Gastroesophageal sphincter (tissue), 4 donors: ENCODE measurements at regions not wholly inside any gene's neighbourhood (a gene's known extent, or its start where the extent isn't known, plus 50 kb on each side); places are given as distances from the start of the nearest gene placed in this dataset.

Experiments used
- ATAC-seq: fragments of 150-250 bp; one replicate; pipeline ENCODE4 v1.9.1; 2016; ENCODE audit warnings: mild to moderate bottlenecking, moderate library complexity
- H3K27ac ChIP-seq, 4 donors: fragments of 200-600 bp; sonication (generic) in 3 of 4; 1 replicate in 3 of 4; 2 replicates in 1 of 4; pipeline ENCODE4 v1.5.1; 2016 to 2019
- H3K27me3 ChIP-seq: fragments of 200-600 bp; sonication (generic); one replicate; pipeline ENCODE4 v1.5.1; 2019
- H3K36me3 ChIP-seq, 2 donors: fragments of 200-600 bp; sonication (generic); one replicate each; pipeline ENCODE4 v1.5.1; 2019; ENCODE audit warnings: control low read depth in 1 of 2
- H3K4me1 ChIP-seq, 3 donors: fragments of 200-600 bp; sonication (generic); 1 replicate in 2 of 3; 2 replicates in 1 of 3; pipeline ENCODE4 v1.5.1; 2016 to 2019; ENCODE audit warnings: control low read depth in 2 of 3
- H3K4me3 ChIP-seq, 2 donors: fragments of 200-600 bp; sonication (generic); one replicate each; pipeline ENCODE4 v1.5.1; 2019; ENCODE audit warnings: mild to moderate bottlenecking in 1 of 2, moderate library complexity in 1 of 2
- H3K9me3 ChIP-seq, 3 donors: fragments of 200-600 bp; sonication (generic); one replicate each; pipeline ENCODE4 v1.5.1; 2017 to 2019; ENCODE audit warnings: control low read depth in 2 of 3
- CTCF ChIP-seq, 4 experiments: fragments of 200-600 bp in 2 of 4; fragments of 450-650 bp in 2 of 4; sonication (generic) in 1 of 4; IDR thresholded peaks; one replicate each; pipeline ENCODE4 v1.5.1; 2017 to 2019; ENCODE audit warnings: antibody characterized with exemption in 4 of 4, mild to moderate bottlenecking in 2 of 4, moderate library complexity in 2 of 4
- EP300 ChIP-seq: sonication (generic); formaldehyde crosslinking; IDR thresholded peaks from one replicate; pipeline ENCODE4 v1.6.1; 2017; ENCODE audit warnings: antibody characterized with exemption, mild to moderate bottlenecking
- POLR2A ChIP-seq, 2 donors: fragments of 450-650 bp; IDR thresholded peaks; one replicate each; pipeline ENCODE4 v1.6.1; 2017; ENCODE audit warnings: antibody characterized with exemption in 2 of 2, mild to moderate bottlenecking in 2 of 2, moderate library complexity in 1 of 2
- POLR2AphosphoS5 ChIP-seq: sonication (generic); formaldehyde crosslinking; IDR thresholded peaks from one replicate; pipeline ENCODE4 v1.6.1; 2017; ENCODE audit warnings: antibody characterized with exemption
- WGBS, 2 donors: methylation state at CpG; one replicate each; pipeline ENCODE4 v1.1.5; 2018; ENCODE audit warnings: low coverage in 1 of 2; 5-methylcytosine and 5-hydroxymethylcytosine counted together

GRCh38 chr4:123495530-123495929 lies 98.9 kb downstream of the SPRY1 start:
- TF ChIP-seq POLR2A (IDR thresholded peaks at IDR 0.05) = no peak
- no peak for TF ChIP-seq POLR2AphosphoS5
- no peak for TF ChIP-seq EP300
- TF ChIP-seq CTCF (IDR thresholded peaks at IDR 0.05) = no peak
- H3K27ac ChIP-seq = no peak overlapping the region
- no peaks in the 10 kb centered on the region for H3K36me3 ChIP-seq
- H3K27me3 ChIP-seq = no peaks in the 10 kb centered on the region
- 86 to 92% methylated on average over 2 of the region's 2 CpGs for WGBS, 2 donors
- ATAC-seq = no peak
- no peaks in the 10 kb centered on the region for H3K4me1 ChIP-seq
- H3K4me3 ChIP-seq = no peak overlapping the region
- H3K9me3 ChIP-seq = no peaks in the 10 kb centered on the region

GRCh38 chr4:123496421-123496820 lies 99.8 kb downstream of the SPRY1 start:
- Histone ChIP-seq H3K27me3 (no peaks in the 10 kb centered on the region), H3K9me3 (no peaks in the 10 kb centered on the region), H3K36me3 (no peaks in the 10 kb centered on the region), H3K4me1 (no peaks in the 10 kb centered on the region), H3K27ac (no peak overlapping the region), H3K4me3 (no peak overlapping the region)
- TF ChIP-seq POLR2AphosphoS5 (no peak), CTCF (IDR thresholded peaks at IDR 0.05) (no peak)
- 75% methylated on average over 2 of the region's 4 CpGs; no CpG with 5 or more reads in 1 of the 2 donors for WGBS, 2 donors
- no peak for ATAC-seq

GRCh38 chr4:123497340-123497739 lies 100.7 kb downstream of the SPRY1 start:
- Histone ChIP-seq H3K4me3 (no peak overlapping the region), H3K9me3 (no peaks in the 10 kb centered on the region), H3K27ac (no peak overlapping the region), H3K27me3 (no peaks in the 10 kb centered on the region), H3K4me1 (no peaks in the 10 kb centered on the region), H3K36me3 (no peaks in the 10 kb centered on the region)
- whole genome bisulfite sequencing, 2 donors = 64 to 93% methylated on average over 5 to 6 of the region's 6 CpGs
- no peak for ATAC-seq
- TF ChIP-seq EP300 (no peak), POLR2AphosphoS5 (no peak), POLR2A (IDR thresholded peaks at IDR 0.05) (no peak), CTCF (IDR thresholded peaks at IDR 0.05) (no peak)

DNA sequence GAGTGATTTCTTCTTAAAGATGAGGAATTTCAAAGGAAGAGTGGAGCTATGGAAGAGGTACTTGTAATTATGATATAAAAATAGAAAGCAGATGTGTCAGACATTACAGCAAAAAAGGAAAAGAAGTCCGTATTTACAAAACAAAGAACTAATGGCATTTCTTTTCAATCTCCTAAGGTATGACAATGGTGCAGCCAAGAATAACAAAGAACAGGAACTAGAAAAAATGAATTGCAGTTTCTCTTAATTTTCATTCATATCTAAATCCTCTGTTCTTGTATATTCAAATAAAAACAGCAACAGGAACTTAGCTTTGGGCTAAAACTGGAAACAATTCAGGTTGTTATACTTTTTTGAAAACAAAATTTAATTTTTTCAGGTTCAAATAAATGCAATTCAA lies 105.1 kb downstream of the SPRY1 start:
- 31 to 73% methylated on average over 1 of the region's 1 CpG for WGBS, 2 donors
- Histone ChIP-seq H3K27ac (no peak overlapping the region), H3K4me1 (peaks cover 0 to 12% (median 0%) of the 10 kb centered on the region in 3 donors), H3K9me3 (no peaks in the 10 kb centered on the region), H3K36me3 (no peaks in the 10 kb centered on the region), H3K27me3 (no peaks in the 10 kb centered on the region), H3K4me3 (no peak overlapping the region)
- no peak for TF ChIP-seq POLR2A (IDR thresholded peaks at IDR 0.05)
- TF ChIP-seq EP300 = no peak
- TF ChIP-seq POLR2AphosphoS5 = no peak
- TF ChIP-seq CTCF (IDR thresholded peaks at IDR 0.05) = no peak
- ATAC-seq = no peak

GRCh38 chr4:123503698-123504363 lies 107.2 kb downstream of the SPRY1 start:
- TF ChIP-seq CTCF (IDR thresholded peaks at IDR 0.05) (no peak), EP300 (no peak), POLR2A (IDR thresholded peaks at IDR 0.05) (no peak), POLR2AphosphoS5 (no peak)
- no peak overlapping the region for H3K4me3 ChIP-seq
- no peaks in the 10 kb centered on the region for H3K27me3 ChIP-seq
- no peaks in the 10 kb centered on the region for H3K36me3 ChIP-seq
- ATAC-seq = peak; percentile 62
- peaks cover 0 to 12% (median 0%) of the 10 kb centered on the region in 3 donors for H3K4me1 ChIP-seq
- H3K9me3 ChIP-seq = no peaks in the 10 kb centered on the region
- H3K27ac ChIP-seq = no peak overlapping the region
- 79 to 94% methylated on average over 2 to 3 of the region's 4 CpGs for WGBS, 2 donors
